ENCODE measurements at regions not wholly inside any gene's neighbourhood (a gene's known extent, or its start where the extent isn't known, plus 50 kb on each side); places are given as distances from the start of the nearest gene placed in this dataset.

- Histone ChIP-seq H3K4me3 (ENCODE audit: severe bottlenecking) (no peak overlapping the region), H3K9me3 (ENCODE audit: severe bottlenecking) (no peaks in the 10 kb centered on the region), H3K27ac (ENCODE audit: poor library complexity, severe bottlenecking) (no peak overlapping the region), H3K4me1 (ENCODE audit: insufficient read depth, poor library complexity, severe bottlenecking) (no peaks in the 10 kb centered on the region), H3K36me3 (ENCODE audit: low read depth) (no peaks in the 10 kb centered on the region), H3K27me3 (ENCODE audit: insufficient read depth, poor library complexity, severe bottlenecking) (no peaks in the 10 kb centered on the region)
- DNase-seq (ENCODE audit: low spot score) (no peak), ATAC-seq (ENCODE audit: low read depth) (no peak)
- TF ChIP-seq, protein P1, sequence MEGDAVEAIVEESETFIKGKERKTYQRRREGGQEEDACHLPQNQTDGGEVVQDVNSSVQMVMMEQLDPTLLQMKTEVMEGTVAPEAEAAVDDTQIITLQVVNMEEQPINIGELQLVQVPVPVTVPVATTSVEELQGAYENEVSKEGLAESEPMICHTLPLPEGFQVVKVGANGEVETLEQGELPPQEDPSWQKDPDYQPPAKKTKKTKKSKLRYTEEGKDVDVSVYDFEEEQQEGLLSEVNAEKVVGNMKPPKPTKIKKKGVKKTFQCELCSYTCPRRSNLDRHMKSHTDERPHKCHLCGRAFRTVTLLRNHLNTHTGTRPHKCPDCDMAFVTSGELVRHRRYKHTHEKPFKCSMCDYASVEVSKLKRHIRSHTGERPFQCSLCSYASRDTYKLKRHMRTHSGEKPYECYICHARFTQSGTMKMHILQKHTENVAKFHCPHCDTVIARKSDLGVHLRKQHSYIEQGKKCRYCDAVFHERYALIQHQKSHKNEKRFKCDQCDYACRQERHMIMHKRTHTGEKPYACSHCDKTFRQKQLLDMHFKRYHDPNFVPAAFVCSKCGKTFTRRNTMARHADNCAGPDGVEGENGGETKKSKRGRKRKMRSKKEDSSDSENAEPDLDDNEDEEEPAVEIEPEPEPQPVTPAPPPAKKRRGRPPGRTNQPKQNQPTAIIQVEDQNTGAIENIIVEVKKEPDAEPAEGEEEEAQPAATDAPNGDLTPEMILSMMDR (IDR thresholded peaks at IDR 0.05; ENCODE audit: poor library complexity, severe bottlenecking): no peak
Measured at GRCh38 chr20:10976051-10976450, 302.3 kb upstream of the JAG1 start.

GRCh38 chr20:10978019-10978702 is 304.4 kb upstream of the JAG1 start:
- TF ChIP-seq, protein P1 (IDR thresholded peaks at IDR 0.05; ENCODE audit: poor library complexity, severe bottlenecking): no peak
- Histone ChIP-seq H3K27me3 (ENCODE audit: insufficient read depth, poor library complexity, severe bottlenecking) (no peaks in the 10 kb centered on the region), H3K27ac (ENCODE audit: poor library complexity, severe bottlenecking) (no peak overlapping the region), H3K9me3 (ENCODE audit: severe bottlenecking) (no peaks in the 10 kb centered on the region), H3K4me3 (ENCODE audit: severe bottlenecking) (no peak overlapping the region), H3K4me1 (ENCODE audit: insufficient read depth, poor library complexity, severe bottlenecking) (peaks cover 3% of the 10 kb centered on the region), H3K36me3 (ENCODE audit: low read depth) (no peaks in the 10 kb centered on the region)
- no peak for ATAC-seq (ENCODE audit: low read depth)
- DNase-seq (ENCODE audit: low spot score): no peak

- no peaks in the 10 kb centered on the region for H3K9me3 ChIP-seq (ENCODE audit: severe bottlenecking)
- no peaks in the 10 kb centered on the region for H3K36me3 ChIP-seq (ENCODE audit: low read depth)
- H3K4me3 ChIP-seq (ENCODE audit: severe bottlenecking): no peak overlapping the region
- ATAC-seq (ENCODE audit: low read depth): no peak
- H3K4me1 ChIP-seq (ENCODE audit: insufficient read depth, poor library complexity, severe bottlenecking): peaks cover 3% of the 10 kb centered on the region
- no peaks in the 10 kb centered on the region for H3K27me3 ChIP-seq (ENCODE audit: insufficient read depth, poor library complexity, severe bottlenecking)
- no peak for DNase-seq (ENCODE audit: low spot score)
- H3K27ac ChIP-seq (ENCODE audit: poor library complexity, severe bottlenecking): no peak overlapping the region
- TF ChIP-seq, protein P1 (IDR thresholded peaks at IDR 0.05; ENCODE audit: poor library complexity, severe bottlenecking): no peak
Measured at GRCh38 chr20:10978713-10979112, 304.9 kb upstream of the JAG1 start.

- DNase-seq (ENCODE audit: low spot score) (no peak), ATAC-seq (ENCODE audit: low read depth) (peak; percentile 91)
- no peak overlapping the region for H3K4me3 ChIP-seq (ENCODE audit: severe bottlenecking)
- H3K36me3 ChIP-seq (ENCODE audit: low read depth): no peaks in the 10 kb centered on the region
- peaks cover 17% of the 10 kb centered on the region for H3K4me1 ChIP-seq (ENCODE audit: insufficient read depth, poor library complexity, severe bottlenecking)
- TF ChIP-seq, protein P1 (IDR thresholded peaks at IDR 0.05; ENCODE audit: poor library complexity, severe bottlenecking): no peak
- no peak overlapping the region for H3K27ac ChIP-seq (ENCODE audit: poor library complexity, severe bottlenecking)
- H3K9me3 ChIP-seq (ENCODE audit: severe bottlenecking): no peaks in the 10 kb centered on the region
- no peaks in the 10 kb centered on the region for H3K27me3 ChIP-seq (ENCODE audit: insufficient read depth, poor library complexity, severe bottlenecking)
Measured at GRCh38 chr20:10982692-10983091, 308.9 kb upstream of the JAG1 start.

GRCh38 chr20:10984294-10984693 is 310.5 kb upstream of the JAG1 start:
- DNase-seq (ENCODE audit: low spot score): no peak

More at GRCh38 chr20:10984294-10984693, 310.5 kb upstream of the JAG1 start:
- no peak for ATAC-seq (ENCODE audit: low read depth)
- no peaks in the 10 kb centered on the region for H3K27me3 ChIP-seq (ENCODE audit: insufficient read depth, poor library complexity, severe bottlenecking)
- peaks cover 27% of the 10 kb centered on the region for H3K4me1 ChIP-seq (ENCODE audit: insufficient read depth, poor library complexity, severe bottlenecking)
- H3K9me3 ChIP-seq (ENCODE audit: severe bottlenecking): no peaks in the 10 kb centered on the region
- no peak overlapping the region for H3K4me3 ChIP-seq (ENCODE audit: severe bottlenecking)
- TF ChIP-seq, protein P1 (IDR thresholded peaks at IDR 0.05; ENCODE audit: poor library complexity, severe bottlenecking): no peak
- H3K27ac ChIP-seq (ENCODE audit: poor library complexity, severe bottlenecking): no peak overlapping the region
- H3K36me3 ChIP-seq (ENCODE audit: low read depth): no peaks in the 10 kb centered on the region

Measured in RWPE2 (cell line).